Fibroblast of lung (primary cell): ENCODE measurements at regions not wholly inside any gene's neighbourhood (a gene's known extent, or its start where the extent isn't known, plus 50 kb on each side); places are given as distances from the start of the nearest gene placed in this dataset.

Experiments used
- DNase-seq, 2 donors: peaks; one replicate each; pipeline versions ENCODE4 v3.0.0 to v3.0.0-alpha.2; 2010; ENCODE audit warnings: low read depth in 2 of 2
- H2AFZ ChIP-seq: 2 replicates; pipeline ENCODE4 v1.5.1; 2012; ENCODE audit warnings: low read length, control low read depth, inconsistent platforms
- H3K27ac ChIP-seq: 2 replicates; pipeline ENCODE4 v1.5.1; 2011; ENCODE audit warnings: low read length, control low read depth; ENCODE audit not compliant: insufficient read depth
- H3K27me3 ChIP-seq: 2 replicates; pipeline ENCODE4 v1.5.1; 2011; ENCODE audit warnings: mild to moderate bottlenecking, low read length; ENCODE audit not compliant: control insufficient read depth, insufficient read depth
- H3K36me3 ChIP-seq: 2 replicates; pipeline ENCODE4 v1.5.1; 2011; ENCODE audit warnings: low read length; ENCODE audit not compliant: control insufficient read depth, insufficient read depth
- H3K4me1 ChIP-seq: 2 replicates; pipeline ENCODE4 v1.5.1; 2011; ENCODE audit warnings: low read length; ENCODE audit not compliant: control insufficient read depth, insufficient read depth; ENCODE audit errors: extremely low read depth
- H3K4me2 ChIP-seq: 2 replicates; pipeline ENCODE4 v1.5.1; 2011; ENCODE audit warnings: low read length, control low read depth; ENCODE audit not compliant: insufficient read depth; ENCODE audit errors: extremely low read depth
- H3K4me3 ChIP-seq, 4 experiments: fragments of 200-600 bp in 1 of 4; sonication (generic) in 1 of 4; replicated peaks in 1 of 4; 2 replicates each; pipeline ENCODE4 v1.5.1; 2011 to 2016; ENCODE audit warnings: low read length in 4 of 4, low read depth in 3 of 4, mild to moderate bottlenecking in 3 of 4, control low read depth in 2 of 4, inconsistent platforms in 1 of 4, mixed read lengths in 1 of 4; ENCODE audit not compliant: insufficient read depth in 1 of 4; ENCODE audit errors: control extremely low read depth in 1 of 4
- H3K79me2 ChIP-seq: 2 replicates; pipeline ENCODE4 v1.5.1; 2012; ENCODE audit warnings: mild to moderate bottlenecking, low read length, inconsistent platforms; ENCODE audit not compliant: control insufficient read depth, insufficient read depth
- H3K9ac ChIP-seq: 2 replicates; pipeline ENCODE4 v1.5.1; 2011; ENCODE audit warnings: mild to moderate bottlenecking, low read length, control low read depth; ENCODE audit not compliant: insufficient read depth
- H3K9me3 ChIP-seq: 2 replicates; pipeline ENCODE4 v1.5.1; 2012; ENCODE audit warnings: low read depth, low read length; ENCODE audit not compliant: control insufficient read depth, insufficient read depth
- H4K20me1 ChIP-seq: 2 replicates; pipeline ENCODE4 v1.5.1; 2011; ENCODE audit warnings: low read length; ENCODE audit not compliant: control insufficient read depth, insufficient read depth; ENCODE audit errors: extremely low read depth
- EZH2 ChIP-seq: IDR thresholded peaks from 2 replicates; pipeline ENCODE4 v1.5.1; 2012; ENCODE audit warnings: low read length, control low read depth, mild to moderate bottlenecking; ENCODE audit errors: missing control alignments
- TF ChIP-seq, protein P1 (sequence below), 2 donors: IDR thresholded peaks in 1 of 2; conservative IDR thresholded peaks in 1 of 2; 1 replicate in 1 of 2; 2 replicates in 1 of 2; pipeline ENCODE4 v1.5.1; 2011 to 2012; ENCODE audit warnings: low read length in 2 of 2, control low read depth in 1 of 2, inconsistent platforms in 1 of 2, low read depth in 1 of 2, mild to moderate bottlenecking in 1 of 2

GRCh38 chr3:117941015-117941414 lies 1093.6 kb downstream of the IGSF11 start:
- no peak overlapping the region for H3K4me3 ChIP-seq
- no peak overlapping the region for H2AFZ ChIP-seq
- no peaks in the 10 kb centered on the region for H3K36me3 ChIP-seq
- no peak overlapping the region for H3K9ac ChIP-seq
- H3K4me2 ChIP-seq = no peak overlapping the region
- no peaks in the 10 kb centered on the region for H3K79me2 ChIP-seq
- no peaks in the 10 kb centered on the region for H3K9me3 ChIP-seq
- no peaks in the 10 kb centered on the region for H4K20me1 ChIP-seq
- H3K27ac ChIP-seq = no peak overlapping the region
- no peak for DNase-seq
- no peaks in the 10 kb centered on the region for H3K27me3 ChIP-seq
- TF ChIP-seq, protein P1, sequence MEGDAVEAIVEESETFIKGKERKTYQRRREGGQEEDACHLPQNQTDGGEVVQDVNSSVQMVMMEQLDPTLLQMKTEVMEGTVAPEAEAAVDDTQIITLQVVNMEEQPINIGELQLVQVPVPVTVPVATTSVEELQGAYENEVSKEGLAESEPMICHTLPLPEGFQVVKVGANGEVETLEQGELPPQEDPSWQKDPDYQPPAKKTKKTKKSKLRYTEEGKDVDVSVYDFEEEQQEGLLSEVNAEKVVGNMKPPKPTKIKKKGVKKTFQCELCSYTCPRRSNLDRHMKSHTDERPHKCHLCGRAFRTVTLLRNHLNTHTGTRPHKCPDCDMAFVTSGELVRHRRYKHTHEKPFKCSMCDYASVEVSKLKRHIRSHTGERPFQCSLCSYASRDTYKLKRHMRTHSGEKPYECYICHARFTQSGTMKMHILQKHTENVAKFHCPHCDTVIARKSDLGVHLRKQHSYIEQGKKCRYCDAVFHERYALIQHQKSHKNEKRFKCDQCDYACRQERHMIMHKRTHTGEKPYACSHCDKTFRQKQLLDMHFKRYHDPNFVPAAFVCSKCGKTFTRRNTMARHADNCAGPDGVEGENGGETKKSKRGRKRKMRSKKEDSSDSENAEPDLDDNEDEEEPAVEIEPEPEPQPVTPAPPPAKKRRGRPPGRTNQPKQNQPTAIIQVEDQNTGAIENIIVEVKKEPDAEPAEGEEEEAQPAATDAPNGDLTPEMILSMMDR (conservative IDR thresholded peaks at IDR 0.05 in 1 of 2, IDR thresholded peaks at IDR 0.05 in 1 of 2; ENCODE audit: low read depth in 1 of 2, low read length in 2 of 2) = no peak
- TF ChIP-seq EZH2 = no peak
- H3K4me1 ChIP-seq = no peaks in the 10 kb centered on the region

- no peaks in the 10 kb centered on the region for H3K4me1 ChIP-seq
- no peaks in the 10 kb centered on the region for H3K9me3 ChIP-seq
- no peak overlapping the region for H3K4me2 ChIP-seq
- no peaks in the 10 kb centered on the region for H3K36me3 ChIP-seq
- TF ChIP-seq EZH2 = no peak
- TF ChIP-seq, protein P1 (conservative IDR thresholded peaks at IDR 0.05 in 1 of 2, IDR thresholded peaks at IDR 0.05 in 1 of 2; ENCODE audit: low read depth in 1 of 2, low read length in 2 of 2) = no peak
- H3K79me2 ChIP-seq = no peaks in the 10 kb centered on the region
- H4K20me1 ChIP-seq = no peaks in the 10 kb centered on the region
- no peak for DNase-seq
- H3K4me3 ChIP-seq = no peak overlapping the region
- no peak overlapping the region for H3K27ac ChIP-seq
- H2AFZ ChIP-seq = no peak overlapping the region
- no peaks in the 10 kb centered on the region for H3K27me3 ChIP-seq
- H3K9ac ChIP-seq = no peak overlapping the region
These were observed 1092.9 kb downstream of the IGSF11 start for GRCh38 chr3:117941756-117942155.

GRCh38 chr3:117954131-117954530 lies 1080.5 kb downstream of the IGSF11 start:
- H3K4me3 ChIP-seq = no peak overlapping the region
- no peak overlapping the region for H3K27ac ChIP-seq
- no peak overlapping the region for H3K9ac ChIP-seq
- H3K4me1 ChIP-seq = no peaks in the 10 kb centered on the region
- no peaks in the 10 kb centered on the region for H4K20me1 ChIP-seq
- H2AFZ ChIP-seq = no peak overlapping the region
- no peak overlapping the region for H3K4me2 ChIP-seq
- no peaks in the 10 kb centered on the region for H3K27me3 ChIP-seq
- H3K36me3 ChIP-seq = no peaks in the 10 kb centered on the region
- no peaks in the 10 kb centered on the region for H3K79me2 ChIP-seq
- no peak for TF ChIP-seq EZH2
- TF ChIP-seq, protein P1 (conservative IDR thresholded peaks at IDR 0.05 in 1 of 2, IDR thresholded peaks at IDR 0.05 in 1 of 2; ENCODE audit: low read depth in 1 of 2, low read length in 2 of 2) = no peak
- H3K9me3 ChIP-seq = no peaks in the 10 kb centered on the region
- no peak for DNase-seq
